IMR-90 (cell line): ENCODE measurements at regions not wholly inside any gene's neighbourhood (a gene's known extent, or its start where the extent isn't known, plus 50 kb on each side); places are given as distances from the start of the nearest gene placed in this dataset.

Experiments
- BHLHE40 ChIP-seq: fragments of 150-350 bp; IDR thresholded peaks from 2 replicates; pipeline ENCODE4 v1.6.1; 2016; ENCODE audit warnings: mild to moderate bottlenecking, low read depth, low read length
- CEBPB ChIP-seq: IDR thresholded peaks from 2 replicates; pipeline ENCODE4 v1.6.1; 2012; ENCODE audit warnings: low read depth, low read length, improper control_type of control experiment
- CTCF ChIP-seq: conservative IDR thresholded peaks from 2 replicates; pipeline ENCODE4 v1.5.1; 2012; ENCODE audit warnings: mild to moderate bottlenecking, low read depth, low read length, improper control_type of control experiment
- FOS ChIP-seq: fragments of 150-350 bp; IDR thresholded peaks from 2 replicates; pipeline ENCODE4 v1.6.1; 2016; ENCODE audit warnings: low read depth, low read length
- MAFK ChIP-seq: IDR thresholded peaks from 2 replicates; pipeline ENCODE4 v1.6.1; 2012; ENCODE audit warnings: low read depth, low read length, improper control_type of control experiment
- MAZ ChIP-seq: IDR thresholded peaks from 2 replicates; pipeline ENCODE4 v1.6.1; 2012; ENCODE audit warnings: low read depth, mild to moderate bottlenecking, low read length, improper control_type of control experiment, moderate library complexity, borderline replicate concordance
- MXI1 ChIP-seq: IDR thresholded peaks from 2 replicates; pipeline ENCODE4 v1.6.1; 2012; ENCODE audit warnings: low read depth, mild to moderate bottlenecking, low read length, moderate library complexity, borderline replicate concordance
- POLR2A ChIP-seq: IDR thresholded peaks from 2 replicates; pipeline ENCODE4 v1.6.1; 2012; ENCODE audit warnings: mild to moderate bottlenecking, low read depth, low read length
- RAD21 ChIP-seq: IDR thresholded peaks from 2 replicates; pipeline ENCODE4 v1.6.1; 2012; ENCODE audit warnings: low read length, improper control_type of control experiment
- RFX5 ChIP-seq: IDR thresholded peaks from 2 replicates; pipeline ENCODE4 v1.8.0; 2012; ENCODE audit warnings: low read depth, mild to moderate bottlenecking, low read length, moderate library complexity
- SMC3 ChIP-seq: fragments of 150-350 bp; IDR thresholded peaks from 2 replicates; pipeline ENCODE4 v1.6.1; 2016; ENCODE audit warnings: low read depth, mild to moderate bottlenecking, antibody characterized with exemption, low read length, moderate library complexity
- USF2 ChIP-seq: fragments of 150-350 bp; IDR thresholded peaks from 2 replicates; pipeline ENCODE4 v1.6.1; 2017; ENCODE audit warnings: mild to moderate bottlenecking, antibody characterized with exemption, low read length, low read depth

- no peak for TF ChIP-seq CTCF
- TF ChIP-seq POLR2A = no peak
- no peak for TF ChIP-seq MXI1
- TF ChIP-seq USF2 = no peak
- TF ChIP-seq FOS = no peak
- TF ChIP-seq BHLHE40 = no peak
- no peak for TF ChIP-seq RFX5
- TF ChIP-seq CEBPB = no peak
- no peak for TF ChIP-seq MAZ
- no peak for TF ChIP-seq RAD21
- no peak for TF ChIP-seq MAFK
- no peak for TF ChIP-seq SMC3
Observed at GRCh38 chr2:71793926-71794325, 340.6 kb downstream of the DYSF start.
